IMR-90 (cell line): ENCODE measurements at regions not wholly inside any gene's neighbourhood (a gene's known extent, or its start where the extent isn't known, plus 50 kb on each side); places are given as distances from the start of the nearest gene placed in this dataset.

Experiments used
- ATAC-seq: fragments of 200-7000 bp; cut with Tn5 transposase; 2 replicates; pipeline ENCODE4 v1.9.1; 2020; ENCODE audit warnings: low read depth, mild to moderate bottlenecking, moderate library complexity
- BruUV-seq: library from RNA; stranded (reverse); fragments of 400-500 nt; replicated peaks from 2 replicates; lab custom pipeline; 2021; lab: Mats Ljungman, UMichigan
- CTCF ChIA-PET: fragments of 300-600 bp; formaldehyde crosslinking; extraction: SDS; loops from one replicate; lab custom pipeline; 2021; ENCODE audit warnings: antibody characterized with exemption; lab: Yijun Ruan, JAX
- POLR2A ChIA-PET: fragments of 300-600 bp; sonication (Branson Sonifier 250); formaldehyde crosslinking; loops from one replicate; lab custom pipeline; 2022; ENCODE audit warnings: antibody characterized with exemption; ENCODE audit not compliant: unreplicated experiment; lab: Charles Lee
- DNase-seq: peaks from one replicate; pipeline ENCODE4 v3.0.0; 2013
- H2AFZ ChIP-seq: replicated peaks from 2 replicates; pipeline ENCODE3; 2013; ENCODE audit warnings: low read length, mild to moderate bottlenecking; ENCODE audit not compliant: poor library complexity
- H2AK5ac ChIP-seq: 2 replicates; pipeline ENCODE4 v1.6.1; 2013; ENCODE audit warnings: low read depth, low read length, inconsistent platforms
- H2AK9ac ChIP-seq: replicated peaks from 2 replicates; pipeline ENCODE3; 2013; ENCODE audit warnings: mild to moderate bottlenecking, low read depth, low read length, moderate library complexity; ENCODE audit not compliant: poor library complexity
- H2BK120ac ChIP-seq: 2 replicates; pipeline ENCODE4 v1.6.1; 2013; ENCODE audit warnings: low read depth, low read length, inconsistent platforms
- H2BK15ac ChIP-seq: 3 replicates; pipeline ENCODE4 v1.6.1; 2013; ENCODE audit warnings: low read depth, low read length, inconsistent platforms
- H2BK20ac ChIP-seq: 2 replicates; pipeline ENCODE4 v1.6.1; 2013; ENCODE audit warnings: low read depth, mild to moderate bottlenecking, inconsistent platforms, low read length, moderate library complexity
- H2BK5ac ChIP-seq: 2 replicates; pipeline ENCODE4 v1.6.1; 2013; ENCODE audit warnings: mild to moderate bottlenecking, low read depth, low read length, inconsistent platforms; ENCODE audit not compliant: poor library complexity, severe bottlenecking
- H3K14ac ChIP-seq: replicated peaks from 2 replicates; pipeline ENCODE4 v1.6.1; 2013; ENCODE audit warnings: low read depth, low read length, inconsistent platforms
- H3K18ac ChIP-seq: 2 replicates; pipeline ENCODE4 v1.6.1; 2013; ENCODE audit warnings: low read depth, low read length, control low read depth
- H3K23ac ChIP-seq: 2 replicates; pipeline ENCODE4 v1.6.1; 2013; ENCODE audit warnings: low read depth, low read length, inconsistent platforms
- H3K27ac ChIP-seq: 2 replicates; pipeline ENCODE4 v1.5.1; 2013; ENCODE audit warnings: mild to moderate bottlenecking, control low read depth, low read length; ENCODE audit not compliant: insufficient read depth
- H3K27me3 ChIP-seq: 2 replicates; pipeline ENCODE4 v1.6.1; 2013; ENCODE audit warnings: low read length; ENCODE audit not compliant: control insufficient read depth, insufficient read depth
- H3K36me3 ChIP-seq: 2 replicates; pipeline ENCODE4 v1.6.1; 2013; ENCODE audit warnings: low read length, mixed read lengths; ENCODE audit not compliant: control insufficient read depth, insufficient read depth
- H3K4ac ChIP-seq: 2 replicates; pipeline ENCODE4 v1.6.1; 2013; ENCODE audit warnings: low read depth, low read length, inconsistent platforms
- H3K4me1 ChIP-seq: 2 replicates; pipeline ENCODE4 v1.6.1; 2013; ENCODE audit warnings: low read length, mixed read lengths; ENCODE audit not compliant: control insufficient read depth, insufficient read depth
- H3K4me2 ChIP-seq: 2 replicates; pipeline ENCODE4 v1.6.1; 2013; ENCODE audit warnings: low read depth, mild to moderate bottlenecking, control low read depth, low read length, moderate library complexity
- H3K4me3 ChIP-seq: 2 replicates; pipeline ENCODE4 v1.5.1; 2013; ENCODE audit warnings: low read depth, mild to moderate bottlenecking, control low read depth, low read length, moderate library complexity; ENCODE audit not compliant: insufficient read depth
- H3K56ac ChIP-seq: 2 replicates; pipeline ENCODE4 v1.6.1; 2013; ENCODE audit warnings: low read length, inconsistent platforms; ENCODE audit not compliant: insufficient read depth; ENCODE audit errors: extremely low read depth
- H3K79me1 ChIP-seq, 2 experiments: 2 replicates each; pipeline ENCODE4 v1.6.1; 2013; ENCODE audit warnings: low read length in 2 of 2, inconsistent platforms in 1 of 2, low read depth in 1 of 2
- H3K9ac ChIP-seq: 2 replicates; pipeline ENCODE4 v1.6.1; 2013; ENCODE audit warnings: low read depth, low read length, control low read depth
- H3K9me1 ChIP-seq: 2 replicates; pipeline ENCODE4 v1.6.1; 2013; ENCODE audit warnings: low read length, inconsistent platforms; ENCODE audit not compliant: insufficient read depth
- H3K9me3 ChIP-seq: 2 replicates; pipeline ENCODE4 v1.6.1; 2013; ENCODE audit warnings: low read length; ENCODE audit not compliant: control insufficient read depth, insufficient read depth
- H4K20me1 ChIP-seq: 2 replicates; pipeline ENCODE4 v1.6.1; 2013; ENCODE audit warnings: low read length, inconsistent platforms; ENCODE audit not compliant: insufficient read depth
- H4K5ac ChIP-seq: 2 replicates; pipeline ENCODE4 v1.6.1; 2013; ENCODE audit warnings: mild to moderate bottlenecking, low read depth, low read length, control low read depth
- H4K8ac ChIP-seq, 2 experiments: 2 replicates each; pipeline ENCODE4 v1.6.1; 2013; ENCODE audit warnings: low read depth in 2 of 2, low read length in 2 of 2, control low read depth in 1 of 2, inconsistent platforms in 1 of 2
- H4K91ac ChIP-seq: 2 replicates; pipeline ENCODE4 v1.6.1; 2013; ENCODE audit warnings: low read depth, low read length, inconsistent platforms; ENCODE audit not compliant: insufficient read depth
- BHLHE40 ChIP-seq: fragments of 150-350 bp; IDR thresholded peaks from 2 replicates; pipeline ENCODE4 v1.6.1; 2016; ENCODE audit warnings: mild to moderate bottlenecking, low read depth, low read length
- CEBPB ChIP-seq: IDR thresholded peaks from 2 replicates; pipeline ENCODE4 v1.6.1; 2012; ENCODE audit warnings: low read depth, low read length, improper control_type of control experiment
- MAFK ChIP-seq: IDR thresholded peaks from 2 replicates; pipeline ENCODE4 v1.6.1; 2012; ENCODE audit warnings: low read depth, low read length, improper control_type of control experiment
- MXI1 ChIP-seq: IDR thresholded peaks from 2 replicates; pipeline ENCODE4 v1.6.1; 2012; ENCODE audit warnings: low read depth, mild to moderate bottlenecking, low read length, moderate library complexity, borderline replicate concordance
- POLR2A ChIP-seq: IDR thresholded peaks from 2 replicates; pipeline ENCODE4 v1.6.1; 2012; ENCODE audit warnings: mild to moderate bottlenecking, low read depth, low read length
- SMC3 ChIP-seq: fragments of 150-350 bp; IDR thresholded peaks from 2 replicates; pipeline ENCODE4 v1.6.1; 2016; ENCODE audit warnings: low read depth, mild to moderate bottlenecking, antibody characterized with exemption, low read length, moderate library complexity
- USF2 ChIP-seq: fragments of 150-350 bp; IDR thresholded peaks from 2 replicates; pipeline ENCODE4 v1.6.1; 2017; ENCODE audit warnings: mild to moderate bottlenecking, antibody characterized with exemption, low read length, low read depth
- WGBS, 2 experiments: methylation state at CpG; one replicate each; pipeline versions ENCODE4 v1.1.5 to v1.1.7; 2013; ENCODE audit warnings: missing lambda C conversion rate in 2 of 2; ENCODE audit not compliant: insufficient read length in 1 of 2; ENCODE audit errors: extremely low coverage in 2 of 2; 5-methylcytosine and 5-hydroxymethylcytosine counted together
- dilution Hi-C: fragments of 300-500 bp; cut with HindIII; formaldehyde crosslinking; loops from one replicate; pipeline ENCODE4 v1.14.3; 2018; ENCODE audit warnings: low sequenced_read_pairs; ENCODE audit not compliant: unreplicated experiment
- in situ Hi-C: fragments of 300-500 bp; cut with MboI; formaldehyde crosslinking; loops from 3 replicates; pipeline ENCODE4 v1.14.3; 2019; ENCODE audit warnings: low sequenced_read_pairs, inconsistent platforms, mixed read lengths
- intact Hi-C: fragments of 100-400 bp; cut with micrococcal nuclease; formaldehyde crosslinking; loops from 2 replicates; pipeline ENCODE4 v1.10.0; 2022

- dilution Hi-C loops = no loop called here
- no peak for ATAC-seq
- CTCF ChIA-PET = interaction anchor here (0.7 to 1.2 kb wide), 3 partner anchors 9 to 17 kb away, joined by 3 read pairs; no protein-coding TSS in a partner anchor
Observed at GRCh38 chr6:145483191-145483996, 251.9 kb downstream of the EPM2A start.

More at GRCh38 chr6:145483191-145483996, 251.9 kb downstream of the EPM2A start:
- H3K4me3 ChIP-seq = no peak overlapping the region
- no peak overlapping the region for H3K14ac ChIP-seq
- H3K9me3 ChIP-seq = no peaks in the 10 kb centered on the region
- no peaks in the 10 kb centered on the region for H3K79me1 ChIP-seq
- H3K27me3 ChIP-seq = no peaks in the 10 kb centered on the region
- no peak overlapping the region for H2BK20ac ChIP-seq
- H3K4me1 ChIP-seq = no peaks in the 10 kb centered on the region
- H3K18ac ChIP-seq = no peak overlapping the region
- no peak overlapping the region for H3K27ac ChIP-seq
- no peaks in the 10 kb centered on the region for H3K9me1 ChIP-seq
- no peak overlapping the region for H4K8ac ChIP-seq
- H4K5ac ChIP-seq = no peak overlapping the region
- H2AK9ac ChIP-seq = no peak overlapping the region
- POLR2A ChIA-PET = interaction anchor here (0.6 kb wide), 1 partner anchor 15 kb away, joined by 3 read pairs; no protein-coding TSS in a partner anchor
- no peak overlapping the region for H3K23ac ChIP-seq
- H2BK15ac ChIP-seq = no peak overlapping the region
- H2BK120ac ChIP-seq = no peak overlapping the region
- no peak overlapping the region for H3K9ac ChIP-seq
- no TSS peak for BruUV-seq
- H2AFZ ChIP-seq = no peak overlapping the region
- H2BK5ac ChIP-seq = no peak overlapping the region
- peak; percentile 12 for DNase-seq
- no CpG with 5 or more reads among the region's 1 CpG for WGBS, 2 experiments
- H4K20me1 ChIP-seq = no peaks in the 10 kb centered on the region
- no peak overlapping the region for H3K4ac ChIP-seq
- intact Hi-C loops (no loop called here), in situ Hi-C loops (no loop called here)
- no peak overlapping the region for H3K56ac ChIP-seq
- H3K4me2 ChIP-seq = no peak overlapping the region
- H2AK5ac ChIP-seq = no peak overlapping the region
- no peak for TF ChIP-seq POLR2A
- TF ChIP-seq SMC3 = no peak
- peak; percentile 44; the same call in 1 of the 2 replicates for TF ChIP-seq MAFK
- no peak for TF ChIP-seq MXI1
- TF ChIP-seq USF2 = no peak
- TF ChIP-seq CEBPB = no peak
- TF ChIP-seq BHLHE40 = no peak
- no peak overlapping the region for H4K91ac ChIP-seq
- no peaks in the 10 kb centered on the region for H3K36me3 ChIP-seq
